ENCODE measurements at regions not wholly inside any gene's neighbourhood (a gene's known extent, or its start where the extent isn't known, plus 50 kb on each side); places are given as distances from the start of the nearest gene placed in this dataset.

GRCh38 chr6:165814679-165815078 lies 151.6 kb upstream of the PDE10A start:
- no peak for DNase-seq (ENCODE audit: low read depth)
- no peak for TF ChIP-seq CTCF (IDR thresholded peaks at IDR 0.05; ENCODE audit: insufficient read depth, low read depth, low read length)
- no peak overlapping the region for H3K4me3 ChIP-seq (ENCODE audit: low read depth, low read length)

- TF ChIP-seq CTCF (IDR thresholded peaks at IDR 0.05; ENCODE audit: insufficient read depth, low read depth, low read length) = no peak
- H3K4me3 ChIP-seq (ENCODE audit: low read depth, low read length) = no peak overlapping the region
- DNase-seq (ENCODE audit: low read depth) = no peak
Measured at GRCh38 chr6:165811512-165811911, 148.5 kb upstream of the PDE10A start.

- no peak for DNase-seq (ENCODE audit: low read depth)
- no peak overlapping the region for H3K4me3 ChIP-seq (ENCODE audit: low read depth, low read length)
- no peak for TF ChIP-seq CTCF (IDR thresholded peaks at IDR 0.05; ENCODE audit: insufficient read depth, low read depth, low read length)
Measured at GRCh38 chr6:165808021-165808420, 145.0 kb upstream of the PDE10A start.

- TF ChIP-seq CTCF (IDR thresholded peaks at IDR 0.05; ENCODE audit: insufficient read depth, low read depth, low read length) = no peak
- no peak overlapping the region for H3K4me3 ChIP-seq (ENCODE audit: low read depth, low read length)
- DNase-seq (ENCODE audit: low read depth) = peak; percentile 17
Measured at GRCh38 chr6:165807249-165807960, 144.4 kb upstream of the PDE10A start.

GRCh38 chr6:165806126-165806810 lies 143.2 kb upstream of the PDE10A start:
- no peak for DNase-seq (ENCODE audit: low read depth)
- no peak for TF ChIP-seq CTCF (IDR thresholded peaks at IDR 0.05; ENCODE audit: insufficient read depth, low read depth, low read length)
- H3K4me3 ChIP-seq (ENCODE audit: low read depth, low read length) = no peak overlapping the region

- no peak overlapping the region for H3K4me3 ChIP-seq (ENCODE audit: low read depth, low read length)
- no peak for DNase-seq (ENCODE audit: low read depth)
- no peak for TF ChIP-seq CTCF (IDR thresholded peaks at IDR 0.05; ENCODE audit: insufficient read depth, low read depth, low read length)
Measured at GRCh38 chr6:165805636-165806035, 142.6 kb upstream of the PDE10A start.

Data from fibroblast of villous mesenchyme (primary cell).